ENCODE measurements at regions not wholly inside any gene's neighbourhood (a gene's known extent, or its start where the extent isn't known, plus 50 kb on each side); places are given as distances from the start of the nearest gene placed in this dataset.

DNA sequence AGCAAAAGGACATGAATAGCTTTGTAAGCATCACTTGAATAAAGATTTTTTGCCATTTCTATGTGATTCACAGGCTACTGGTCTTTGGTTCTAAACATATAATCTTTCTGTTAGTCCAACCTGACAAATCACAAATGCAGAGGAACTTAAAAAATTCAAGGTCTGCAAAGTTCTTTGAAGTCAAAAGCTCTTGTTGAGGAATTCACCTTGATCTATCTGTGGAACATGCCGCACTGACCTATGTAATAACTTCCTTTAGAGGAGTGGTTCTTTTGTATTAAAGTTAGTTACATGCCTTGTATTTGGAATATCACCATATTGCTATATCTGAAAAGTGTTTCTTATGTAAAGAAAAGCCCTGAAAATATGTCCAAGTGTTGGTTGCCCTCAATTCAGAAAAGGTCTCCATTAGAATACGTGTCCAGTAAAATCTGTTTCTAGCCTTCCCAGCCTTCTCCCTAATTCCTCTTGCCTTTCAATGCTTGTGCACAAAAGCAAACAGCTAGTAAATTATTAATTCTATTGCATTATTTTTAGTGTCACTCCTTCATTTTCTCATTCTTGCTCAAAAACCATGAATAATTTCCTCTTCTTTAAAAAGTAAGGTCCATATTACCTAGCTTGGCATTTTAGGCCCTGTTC lies 1192.8 kb downstream of the FLRT2 start:
- no peak for DNase-seq
- intact Hi-C loops (cut with DNase I, micrococcal nuclease): no loop called here
- no peak for ATAC-seq

DNA sequence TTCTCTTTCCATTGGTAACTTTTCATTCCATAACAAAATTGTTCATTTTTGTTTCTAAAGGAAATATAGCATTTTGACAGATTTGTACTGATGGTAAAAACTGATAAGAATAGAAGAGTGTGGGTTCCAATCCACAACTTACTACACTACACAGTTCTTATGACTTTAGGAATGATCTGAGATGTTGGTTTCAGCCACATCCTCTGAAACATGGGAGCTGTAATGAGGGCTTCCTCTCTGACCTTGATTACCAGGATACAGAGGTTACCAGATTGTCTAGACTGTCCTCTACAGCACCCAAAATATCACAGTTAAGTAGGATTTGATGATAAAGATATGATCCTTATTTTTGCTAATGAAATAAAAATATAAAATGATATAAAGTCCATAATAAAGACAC lies 1184.6 kb downstream of the FLRT2 start:
- intact Hi-C loops (cut with DNase I, micrococcal nuclease): no loop called here
- no peak for DNase-seq
- ATAC-seq: no peak

DNA sequence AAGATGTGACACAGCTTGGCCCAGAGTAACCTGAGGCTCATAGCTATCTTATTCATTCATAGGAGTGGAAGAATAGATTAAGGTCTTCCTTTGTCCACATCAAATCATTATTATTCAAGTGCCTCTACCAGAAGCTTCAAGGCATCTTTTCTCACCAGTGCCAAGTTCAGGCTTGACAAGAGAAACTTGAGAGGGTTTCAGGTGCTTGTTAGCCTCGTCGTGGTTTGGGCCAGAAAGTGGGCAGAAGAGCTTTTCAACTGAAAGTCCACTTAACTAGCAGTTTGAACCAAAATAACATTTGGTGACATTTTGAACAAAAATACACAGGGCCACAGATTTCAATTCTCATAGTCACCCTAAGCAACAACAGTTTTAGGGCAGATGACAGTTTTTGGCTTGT lies 1184.2 kb downstream of the FLRT2 start:
- ATAC-seq: no peak
- intact Hi-C loops (cut with DNase I, micrococcal nuclease): no loop called here
- DNase-seq: no peak

DNA sequence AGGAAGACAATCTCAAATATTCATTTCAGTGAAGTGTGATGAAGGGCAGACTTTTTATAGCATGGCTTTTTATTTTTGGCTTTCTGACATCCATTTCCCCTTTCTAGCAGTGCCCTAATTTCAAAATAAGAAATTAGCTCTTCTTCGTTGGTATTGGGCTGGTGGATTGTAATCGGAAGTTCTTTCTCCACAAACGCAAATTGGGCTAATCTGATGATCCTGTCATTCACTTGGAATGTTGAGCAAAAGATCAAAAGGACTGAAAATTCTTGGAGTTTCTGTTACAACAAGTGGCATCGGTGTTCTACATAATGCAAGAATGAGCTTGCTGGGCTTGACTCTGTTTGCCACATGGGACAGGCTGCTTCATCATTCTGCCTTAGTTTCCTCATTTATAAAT lies 1182.8 kb downstream of the FLRT2 start:
- ATAC-seq (no peak), DNase-seq (no peak)
- intact Hi-C loops (cut with DNase I, micrococcal nuclease): no loop called here

DNA sequence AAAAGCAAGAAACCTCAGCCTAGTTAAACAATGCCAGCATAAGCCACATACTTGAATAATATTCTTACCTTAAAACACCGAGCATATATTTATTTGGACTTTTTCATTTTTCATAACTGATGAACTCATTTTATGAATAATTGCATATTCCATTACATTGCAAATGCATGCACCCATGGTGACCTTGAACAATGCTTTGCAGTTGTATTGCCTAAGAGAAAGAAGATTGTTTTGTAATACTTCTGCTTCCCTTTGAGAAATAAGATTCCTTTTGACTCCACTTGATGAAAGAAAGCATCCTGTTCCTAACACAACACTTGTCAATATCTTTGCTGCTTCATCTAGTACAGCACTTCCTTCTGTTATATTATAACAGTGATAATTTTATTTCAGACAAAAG lies 1182.2 kb downstream of the FLRT2 start:
- ATAC-seq: no peak
- DNase-seq: no peak
- intact Hi-C loops (cut with DNase I, micrococcal nuclease): no loop called here

DNA sequence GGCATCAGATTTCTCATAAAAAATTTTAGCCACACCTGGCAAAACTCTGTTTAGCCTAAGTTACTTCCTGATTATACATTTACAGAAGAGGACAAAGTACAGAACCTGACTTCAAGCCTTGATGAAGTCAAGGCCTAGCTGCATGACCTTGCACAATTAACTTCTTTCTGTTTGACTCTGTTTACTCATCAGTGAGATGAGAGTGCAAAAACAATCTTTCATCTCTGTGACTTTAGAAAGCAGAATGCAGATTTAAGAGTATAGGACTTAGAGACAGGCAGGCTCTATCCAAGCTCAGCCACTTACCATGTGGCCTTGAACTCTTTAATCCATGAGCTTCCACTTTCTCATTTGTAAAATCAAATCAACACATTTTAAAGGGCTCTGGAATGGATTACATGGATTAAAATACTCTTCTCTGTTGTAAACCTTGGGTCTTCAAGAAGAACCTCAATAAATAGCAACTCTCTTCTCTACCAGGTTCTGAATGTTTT lies 1178.9 kb downstream of the FLRT2 start:
- DNase-seq: no peak
- ATAC-seq: peak; percentile 99
- intact Hi-C loops (cut with DNase I, micrococcal nuclease): no loop called here

DNA sequence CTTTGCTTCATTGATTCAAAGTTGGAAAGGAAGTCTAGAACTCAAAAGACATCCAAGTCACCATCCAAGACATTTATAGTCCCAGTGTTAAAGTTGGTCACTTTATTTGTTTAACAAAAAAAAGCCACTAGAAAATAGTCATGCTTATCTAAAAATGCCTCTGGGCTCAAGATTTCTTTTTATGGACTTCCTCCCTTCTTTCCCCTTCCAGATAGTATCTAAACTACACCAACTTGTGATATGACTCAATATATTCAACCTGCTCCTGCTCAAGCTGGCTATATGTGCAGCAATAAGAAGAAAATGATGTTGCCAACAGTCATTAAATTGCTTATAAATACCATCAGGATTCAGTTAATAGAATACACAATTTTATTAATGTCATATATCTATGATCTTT lies 1177.1 kb downstream of the FLRT2 start:
- DNase-seq (no peak), ATAC-seq (no peak)
- intact Hi-C loops (cut with DNase I, micrococcal nuclease): no loop called here

DNA sequence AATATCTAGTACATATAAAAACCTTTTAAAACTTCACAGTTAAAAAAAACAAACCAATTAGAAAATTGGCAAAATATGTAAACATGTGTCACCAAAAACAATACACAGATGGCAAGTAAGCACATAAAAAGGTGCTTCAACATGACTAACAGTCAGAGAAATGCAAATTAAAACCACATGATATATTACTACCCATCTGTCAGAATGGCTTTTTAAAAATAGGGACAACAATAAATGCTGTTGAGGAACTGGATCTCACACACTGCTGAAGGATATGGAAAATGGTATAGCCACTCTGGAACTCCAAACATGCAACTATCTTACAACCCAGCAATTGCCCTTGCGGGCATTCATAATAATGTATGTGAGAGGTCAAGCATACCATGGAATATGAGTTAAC lies 1153.6 kb downstream of the FLRT2 start:
- no peak for ATAC-seq
- intact Hi-C loops (cut with DNase I, micrococcal nuclease): no loop called here
- DNase-seq: no peak

DNA sequence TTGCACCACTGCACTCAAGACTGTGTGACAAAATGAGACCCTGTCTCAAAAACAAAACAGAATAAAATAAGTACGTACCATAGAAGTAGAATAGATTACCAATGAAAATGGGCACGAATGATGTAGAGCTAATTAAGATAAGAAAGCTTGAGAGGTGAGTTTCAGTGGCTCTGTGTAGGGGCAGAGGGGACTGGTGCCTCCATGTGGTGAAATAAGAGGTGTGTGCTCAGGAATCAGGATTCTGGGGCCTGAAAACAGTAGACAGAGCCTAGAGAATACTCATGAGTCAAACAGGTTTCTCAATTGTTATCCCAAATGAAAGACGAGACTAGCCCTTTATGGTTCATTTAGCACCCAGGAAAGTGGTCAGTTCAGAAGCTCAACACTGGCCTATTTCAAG lies 1145.1 kb downstream of the FLRT2 start:
- intact Hi-C loops (cut with DNase I, micrococcal nuclease): no loop called here
- DNase-seq (no peak), ATAC-seq (no peak)

DNA sequence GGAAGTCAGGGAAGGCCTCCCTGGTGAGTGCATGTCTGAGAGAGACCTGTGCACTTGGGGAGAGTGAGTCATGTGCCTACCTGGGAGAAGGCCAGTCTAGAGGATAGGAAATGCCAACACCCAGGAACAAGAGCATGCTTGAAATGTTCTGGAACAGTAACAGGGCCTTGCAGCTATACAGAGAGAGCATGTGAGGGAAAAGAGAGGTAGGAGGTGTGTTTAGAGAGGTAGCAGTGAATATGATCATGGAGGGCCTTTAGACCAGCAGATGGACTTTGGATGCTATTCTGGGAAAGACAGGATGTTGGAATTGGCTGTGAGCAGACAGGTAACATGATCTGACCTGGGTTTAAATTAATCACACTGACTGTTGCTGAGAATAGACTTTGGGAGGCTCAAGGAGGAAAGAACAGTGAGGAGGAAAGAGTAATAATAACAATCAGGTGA lies 1143.6 kb downstream of the FLRT2 start:
- ATAC-seq (no peak), DNase-seq (no peak)
- intact Hi-C loops (cut with DNase I, micrococcal nuclease): no loop called here

DNA sequence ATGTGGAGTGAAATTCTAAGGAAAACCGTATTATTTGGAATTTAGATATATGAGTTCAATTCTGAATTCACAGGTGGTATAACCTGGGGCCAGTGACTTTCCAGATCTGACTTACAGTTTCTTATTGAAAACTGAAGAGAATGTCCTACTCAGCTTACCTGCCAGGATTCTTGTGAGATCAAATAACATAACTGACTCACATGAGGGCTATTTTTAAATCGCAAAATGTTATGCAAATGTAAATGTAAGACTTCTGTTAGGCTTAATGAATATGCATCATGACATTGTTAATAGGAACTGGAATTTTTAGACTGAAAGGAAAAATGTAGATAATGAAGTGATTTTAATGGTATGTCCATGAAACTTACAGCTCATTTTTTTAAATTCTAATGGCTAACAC lies 1142.1 kb downstream of the FLRT2 start:
- intact Hi-C loops (cut with DNase I, micrococcal nuclease): no loop called here
- no peak for DNase-seq
- no peak for ATAC-seq

DNA sequence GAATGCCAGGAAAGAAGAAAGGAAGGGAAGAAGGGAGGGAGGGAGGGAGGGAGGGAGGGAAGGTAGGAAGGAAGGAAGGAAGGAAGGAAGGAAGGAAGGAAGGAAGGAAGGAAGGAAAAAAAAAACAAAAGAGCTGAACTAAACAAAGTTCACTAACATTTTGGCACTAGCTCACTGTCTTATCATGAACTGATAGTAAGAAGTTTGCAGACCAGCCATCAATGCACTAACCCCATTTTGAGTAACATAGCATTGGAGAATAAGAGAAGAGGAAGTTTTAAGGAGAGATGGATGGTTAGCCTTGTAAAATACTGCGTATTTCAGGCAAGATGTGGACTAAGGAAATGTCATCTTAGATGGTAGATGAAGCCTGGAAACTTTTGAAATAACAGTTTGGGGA lies 1136.0 kb downstream of the FLRT2 start:
- DNase-seq: no peak
- intact Hi-C loops (cut with DNase I, micrococcal nuclease): no loop called here

DNA sequence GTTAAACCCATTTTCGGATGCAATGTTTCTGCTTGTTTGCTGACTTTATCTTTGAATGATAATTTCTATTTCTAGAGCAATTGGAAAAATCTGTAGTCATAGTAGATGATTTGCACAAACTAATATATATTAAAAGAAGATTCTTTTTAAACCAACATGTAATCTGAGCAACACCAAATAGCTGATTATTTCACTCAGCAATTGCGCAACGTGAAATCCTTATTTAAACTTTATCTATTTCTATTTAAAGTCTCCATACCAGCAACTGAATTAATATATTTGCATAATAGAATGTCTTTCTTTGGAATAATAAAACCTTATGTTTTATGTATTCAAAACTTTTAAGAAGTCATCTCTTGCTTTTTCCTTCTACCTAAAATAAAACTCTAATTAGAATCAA lies 1132.4 kb downstream of the FLRT2 start:
- intact Hi-C loops (cut with DNase I, micrococcal nuclease): no loop called here
- DNase-seq (no peak), ATAC-seq (no peak)

More for the DNA sequence above, 1136.0 kb downstream of the FLRT2 start:
- ATAC-seq: no peak

DNA sequence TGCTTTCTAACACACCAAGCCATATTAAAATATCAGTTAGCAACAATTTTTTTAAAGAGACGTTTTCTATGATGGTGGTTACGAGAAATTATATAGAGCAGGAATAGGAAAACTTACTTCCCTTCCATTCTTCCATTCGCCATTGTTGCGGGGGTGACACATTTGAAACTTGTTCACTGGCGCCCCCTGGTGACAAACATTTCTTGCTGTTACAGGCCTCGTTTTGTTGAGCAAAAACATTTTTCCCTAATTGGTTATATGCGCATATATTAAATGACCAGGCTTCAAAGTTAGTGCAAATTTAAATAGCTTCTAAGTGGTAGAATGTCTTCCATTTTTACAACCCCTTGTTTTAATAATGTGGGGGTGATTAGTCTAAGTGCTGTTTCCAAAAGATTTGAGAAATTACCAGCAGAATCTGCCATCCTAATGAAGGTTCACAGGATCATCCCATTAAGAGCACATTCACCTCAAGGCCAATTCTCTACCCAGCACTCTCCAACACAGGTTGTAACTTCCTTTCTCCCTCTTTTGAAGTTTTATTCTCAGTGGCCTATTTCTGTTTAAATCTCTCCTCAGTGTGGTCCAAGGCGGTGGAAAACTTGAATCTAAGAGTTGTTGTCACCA lies 1124.7 kb downstream of the FLRT2 start:
- peak in 1 of 2 donors; percentile 71 for DNase-seq
- intact Hi-C loops (cut with DNase I, micrococcal nuclease): no loop called here
- ATAC-seq: no peak

DNA sequence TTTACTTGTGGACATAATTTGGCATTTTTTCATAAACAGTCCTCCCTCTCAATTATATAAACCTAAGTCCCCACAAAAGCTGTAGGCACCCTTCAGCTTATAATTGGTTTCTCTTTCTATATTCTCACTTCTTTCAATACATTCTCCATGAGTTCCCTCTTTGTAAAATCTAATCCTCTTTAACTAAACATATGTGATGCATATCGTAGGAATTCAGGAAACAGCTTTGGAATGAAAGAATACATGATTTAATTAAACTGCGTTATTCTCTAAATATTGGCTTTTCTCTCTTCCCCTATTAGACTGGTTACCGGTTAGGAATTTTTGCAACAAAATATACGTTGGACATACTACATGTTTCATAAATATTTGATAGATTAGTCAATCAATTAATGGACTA lies 1122.6 kb downstream of the FLRT2 start:
- DNase-seq: no peak
- no peak for ATAC-seq
- intact Hi-C loops (cut with DNase I, micrococcal nuclease): no loop called here

DNA sequence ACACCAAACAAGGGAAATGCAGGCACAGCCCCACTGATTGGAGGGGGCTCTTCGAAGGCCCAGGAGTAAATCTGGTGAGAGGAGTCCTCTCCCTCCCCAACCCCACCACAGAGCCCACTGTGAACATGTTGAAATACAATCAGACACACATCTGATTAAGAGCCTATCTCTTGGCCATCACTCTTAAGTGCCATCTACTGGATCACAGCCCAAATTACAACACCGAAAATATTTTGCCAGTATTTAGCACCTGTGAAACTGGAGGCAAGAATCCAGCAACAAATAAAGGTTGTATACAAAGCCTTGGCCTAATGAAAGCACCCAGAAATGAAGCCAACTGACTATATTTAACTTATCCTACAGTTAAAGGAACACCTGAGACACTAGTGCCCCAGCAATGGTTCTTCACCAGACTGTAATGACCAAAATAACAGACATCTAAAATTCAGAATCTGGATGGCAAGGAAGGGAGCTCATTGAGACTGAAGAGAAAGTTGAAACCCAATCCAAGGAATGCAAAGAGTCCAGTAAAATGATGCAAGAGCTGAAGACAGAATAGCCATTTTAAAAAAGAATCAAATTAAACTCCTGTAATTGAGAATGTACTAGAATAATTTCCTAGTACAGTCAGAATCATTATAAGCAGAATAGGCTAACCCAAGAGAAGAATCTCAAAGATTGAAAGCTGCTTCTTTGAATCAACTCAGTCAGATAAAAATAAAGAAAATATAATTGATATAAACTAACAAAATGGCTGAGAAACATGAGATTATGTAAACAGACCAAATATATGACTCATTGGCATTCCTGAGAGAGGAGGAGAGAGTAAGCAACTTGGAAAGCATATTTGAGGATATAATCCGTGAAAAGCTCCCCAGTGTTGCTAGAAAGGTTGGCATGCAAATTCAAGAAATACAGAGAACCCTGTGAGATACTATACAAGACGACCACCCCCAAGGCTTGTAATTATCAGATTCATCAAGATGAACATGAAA lies 1117.0 kb downstream of the FLRT2 start:
- no peak for ATAC-seq
- DNase-seq: no peak
- intact Hi-C loops (cut with DNase I, micrococcal nuclease): no loop called here

DNA sequence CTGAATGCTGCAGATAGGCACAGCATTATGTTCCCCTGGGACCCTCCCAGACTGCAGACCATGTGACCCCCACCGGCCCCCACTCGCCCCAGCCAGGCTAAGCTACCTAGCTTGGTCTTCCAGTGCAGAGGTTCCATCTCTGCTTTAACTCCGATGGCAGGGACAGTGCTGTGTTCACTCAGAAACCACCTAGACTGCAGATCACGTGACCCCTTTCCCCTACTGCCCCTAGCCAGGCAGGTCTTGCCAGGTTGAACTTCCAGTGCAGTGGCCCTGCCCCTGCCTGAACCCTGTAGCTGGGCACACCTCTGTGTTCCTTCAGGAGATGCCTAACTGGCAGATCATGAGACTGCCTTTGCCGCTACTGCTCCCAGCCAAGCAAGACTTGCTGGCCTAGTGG lies 1116.2 kb downstream of the FLRT2 start:
- DNase-seq (no peak), ATAC-seq (no peak)
- intact Hi-C loops (cut with DNase I, micrococcal nuclease): no loop called here

DNA sequence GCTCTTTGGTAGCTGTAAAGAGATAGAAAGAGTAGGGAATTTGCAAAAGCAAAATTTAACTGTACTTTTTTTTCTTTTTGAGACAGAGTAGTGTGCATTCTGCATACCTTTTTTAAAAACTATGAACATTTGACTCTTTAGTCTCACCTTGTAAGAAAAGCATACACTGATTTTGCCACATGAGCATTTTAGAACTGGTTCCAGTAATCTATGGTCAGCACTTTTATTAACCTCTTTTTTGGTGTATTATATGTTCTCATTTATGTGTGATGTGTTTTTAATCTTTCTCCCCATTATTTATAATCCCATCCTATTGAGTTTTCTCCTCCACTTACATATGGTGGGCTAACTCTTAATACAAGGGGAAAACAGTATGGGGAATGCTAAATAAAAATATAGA lies 1111.4 kb downstream of the FLRT2 start:
- no peak for ATAC-seq
- DNase-seq: no peak
- intact Hi-C loops (cut with DNase I, micrococcal nuclease): no loop called here

DNA sequence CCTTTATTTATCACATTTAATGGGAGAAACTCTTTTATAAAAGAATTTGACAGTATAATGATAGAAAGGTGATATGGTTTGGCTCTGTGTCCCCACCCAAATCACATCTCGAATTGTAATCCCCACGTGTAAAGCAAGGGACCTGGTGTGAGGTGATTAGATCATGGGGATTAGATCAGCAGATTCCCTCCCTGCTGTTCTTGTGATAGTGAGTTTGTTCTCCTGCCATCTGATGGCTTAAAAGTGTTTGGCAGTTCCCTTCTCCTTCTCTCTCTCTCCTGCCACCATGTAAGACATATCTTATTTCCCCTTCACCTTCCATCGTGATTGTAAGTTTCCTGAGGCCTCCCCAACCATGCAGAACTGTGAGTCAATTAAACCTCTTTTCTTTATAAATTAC lies 1110.3 kb downstream of the FLRT2 start:
- intact Hi-C loops (cut with DNase I, micrococcal nuclease): no loop called here
- DNase-seq (no peak), ATAC-seq (no peak)

DNA sequence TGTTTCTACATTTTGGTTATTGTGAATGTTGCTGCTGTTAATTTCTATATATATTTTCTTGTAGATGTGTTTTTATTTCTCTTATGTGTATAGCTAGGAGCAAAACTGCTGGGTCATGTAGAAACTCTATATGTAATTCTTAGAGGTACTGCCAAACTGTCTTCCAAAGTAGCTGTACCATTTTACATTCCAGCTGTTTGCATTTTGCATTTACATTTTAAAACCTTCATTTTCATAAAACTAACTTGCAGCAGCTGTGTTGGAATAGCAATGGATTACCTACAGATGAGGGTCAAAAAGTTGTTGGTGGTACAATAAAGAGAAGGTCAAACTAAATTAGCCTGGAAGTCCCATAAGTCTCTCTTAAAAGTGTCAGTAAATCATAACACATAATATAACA lies 1109.7 kb downstream of the FLRT2 start:
- no peak for ATAC-seq
- DNase-seq: no peak
- intact Hi-C loops (cut with DNase I, micrococcal nuclease): no loop called here

Data from left colon (tissue), 2 donors.